Endothelial cell of umbilical vein (primary cell): ENCODE measurements at regions not wholly inside any gene's neighbourhood (a gene's known extent, or its start where the extent isn't known, plus 50 kb on each side); places are given as distances from the start of the nearest gene placed in this dataset.

Source experiments
- BruUV-seq: library from RNA; stranded (reverse); fragments of 400-500 nt; replicated peaks from 2 replicates; lab custom pipeline; 2021; lab: Mats Ljungman, UMichigan
- CTCF ChIA-PET: fragments of 300-600, 350-600 bp; sonication (Branson Sonifier 250); formaldehyde crosslinking; loops from one replicate; lab custom pipeline; 2021; ENCODE audit warnings: antibody characterized with exemption, inconsistent platforms; lab: Charles Lee
- POLR2A ChIA-PET: fragments of 300-600, 350-600 bp; sonication (Branson Sonifier 250); formaldehyde crosslinking; loops from one replicate; lab custom pipeline; 2021; ENCODE audit warnings: antibody characterized with exemption, inconsistent platforms; lab: Charles Lee
- DNase-seq: peaks from one replicate; pipeline ENCODE4 v3.0.0-alpha.2; 2011; ENCODE audit warnings: low read depth, low spot score
- FAIRE-seq: peaks from 2 replicates; lab custom pipeline; 2011; peaks lifted over from hg19 to GRCh38; lab: Jason Lieb, UNC
- H2AFZ ChIP-seq: 2 replicates; pipeline ENCODE4 v1.6.0; 2012; ENCODE audit warnings: low read depth, low read length, control low read depth, inconsistent platforms
- H3K27ac ChIP-seq: 2 replicates; pipeline ENCODE4 v1.5.1; 2011; ENCODE audit warnings: low read depth, mild to moderate bottlenecking, control low read depth, low read length, moderate library complexity; ENCODE audit not compliant: insufficient read depth
- H3K27me3 ChIP-seq, 2 experiments: 2 replicates each; pipeline versions ENCODE4 v1.6.0 to v1.6.1; 2011; ENCODE audit warnings: low read length in 2 of 2, mixed read lengths in 1 of 2; ENCODE audit not compliant: control insufficient read depth in 2 of 2, insufficient read depth in 2 of 2
- H3K36me3 ChIP-seq, 2 experiments: 2 replicates in 1 of 2; 3 replicates in 1 of 2; pipeline ENCODE4 v1.5.1; 2011; ENCODE audit warnings: low read length in 2 of 2, mild to moderate bottlenecking in 1 of 2, moderate library complexity in 1 of 2; ENCODE audit not compliant: control insufficient read depth in 2 of 2, insufficient read depth in 2 of 2; ENCODE audit errors: extremely low read depth in 1 of 2
- H3K4me1 ChIP-seq: 3 replicates; pipeline ENCODE4 v1.5.1; 2011; ENCODE audit warnings: mild to moderate bottlenecking, low read length; ENCODE audit not compliant: control insufficient read depth, insufficient read depth; ENCODE audit errors: extremely low read depth
- H3K4me2 ChIP-seq: 2 replicates; pipeline ENCODE4 v1.6.1; 2011; ENCODE audit warnings: low read length, control low read depth, mixed read lengths; ENCODE audit not compliant: insufficient read depth
- H3K4me3 ChIP-seq, 3 experiments: fragments of 200-600 bp in 1 of 3; sonication (generic), shearing (Covaris generic) in 1 of 3; replicated peaks in 1 of 3; 2 replicates each; pipeline ENCODE4 v1.5.1; 2011 to 2016; ENCODE audit warnings: control low read depth in 3 of 3, low read length in 3 of 3, mild to moderate bottlenecking in 2 of 3, inconsistent platforms in 1 of 3, low read depth in 1 of 3, moderate library complexity in 1 of 3; ENCODE audit not compliant: insufficient read depth in 1 of 3
- H3K79me2 ChIP-seq: 2 replicates; pipeline ENCODE4 v1.6.0; 2012; ENCODE audit warnings: low read length, inconsistent platforms; ENCODE audit not compliant: control insufficient read depth, insufficient read depth
- H3K9ac ChIP-seq: replicated peaks from 2 replicates; pipeline ENCODE3; 2011; ENCODE audit warnings: low read length, control low read depth; ENCODE audit not compliant: insufficient read depth; ENCODE audit errors: extremely low read depth
- H3K9me1 ChIP-seq: replicated peaks from 3 replicates; pipeline ENCODE4 v1.6.0; 2011; ENCODE audit warnings: mild to moderate bottlenecking, low read length; ENCODE audit not compliant: control insufficient read depth, insufficient read depth; ENCODE audit errors: extremely low read depth
- H3K9me3 ChIP-seq: replicated peaks from 2 replicates; pipeline ENCODE4 v1.5.1; 2012; ENCODE audit warnings: low read length, inconsistent platforms; ENCODE audit not compliant: control insufficient read depth, insufficient read depth
- H4K20me1 ChIP-seq: replicated peaks from 2 replicates; pipeline ENCODE3; 2011; ENCODE audit warnings: mild to moderate bottlenecking, low read length; ENCODE audit not compliant: control insufficient read depth, insufficient read depth; ENCODE audit errors: extremely low read depth
- EZH2 ChIP-seq: IDR thresholded peaks from 2 replicates; pipeline ENCODE4 v1.6.1; 2012; ENCODE audit warnings: borderline replicate concordance, low read depth, mild to moderate bottlenecking, moderate library complexity, low read length, inconsistent platforms; ENCODE audit not compliant: severe bottlenecking
- GATA2 ChIP-seq: IDR thresholded peaks from 2 replicates; pipeline ENCODE4 v1.7.0; 2011; ENCODE audit warnings: low read depth, mild to moderate bottlenecking, moderate library complexity, mixed read lengths, low read length; ENCODE audit not compliant: insufficient read length, insufficient read depth
- MYC ChIP-seq: IDR thresholded peaks from one replicate; pipeline ENCODE4 v1.6.1; 2011; ENCODE audit warnings: mild to moderate bottlenecking, low read depth, low read length
- POLR2A ChIP-seq: IDR thresholded peaks from 2 replicates; pipeline ENCODE4 v1.6.1; 2012; ENCODE audit warnings: low read depth, mild to moderate bottlenecking, control low read depth, low read length
- POLR2AphosphoS5 ChIP-seq: IDR thresholded peaks from 2 replicates; pipeline ENCODE4 v1.6.1; 2012; ENCODE audit warnings: low read depth, mild to moderate bottlenecking, control low read depth, low read length, moderate library complexity; ENCODE audit not compliant: insufficient read depth
- dilution Hi-C: fragments of 300-500 bp; cut with MboI; formaldehyde crosslinking; loops from one replicate; pipeline ENCODE4 v1.15.0; 2019; ENCODE audit warnings: low sequenced_read_pairs; ENCODE audit not compliant: extremely low pct_ligation_motif_present
- intact Hi-C: fragments of 100-400 bp; cut with micrococcal nuclease; formaldehyde crosslinking; loops from one replicate; pipeline ENCODE4 v1.10.0; 2022

DNA sequence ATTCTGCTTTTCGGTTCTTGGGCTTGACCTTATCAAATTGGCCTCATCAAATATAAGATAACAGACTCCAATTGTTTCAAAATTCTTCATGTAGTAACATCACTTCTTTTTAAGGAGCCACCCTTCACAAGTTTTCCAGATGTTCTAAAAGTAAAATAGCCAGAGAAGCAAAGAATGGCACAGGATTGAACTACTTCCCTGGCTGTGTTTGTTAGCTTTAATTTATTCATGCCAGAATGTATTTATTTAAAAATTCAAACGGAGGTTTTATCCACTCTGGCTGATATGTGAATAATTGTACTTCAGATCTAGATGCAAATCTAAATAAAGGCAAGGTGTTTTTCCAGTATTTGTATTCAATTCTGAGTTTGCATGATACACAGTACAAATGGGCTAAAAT is 581.3 kb upstream of the TENM3 start:
- no peaks in the 10 kb centered on the region for H4K20me1 ChIP-seq
- no peak overlapping the region for H3K9ac ChIP-seq
- dilution Hi-C loops, result no loop called here
- POLR2A ChIA-PET, result no interaction called here
- no peak overlapping the region for H3K4me3 ChIP-seq
- TF ChIP-seq POLR2AphosphoS5 (no peak), POLR2A (no peak), MYC (no peak)
- H3K4me2 ChIP-seq, result no peak overlapping the region
- no peaks in the 10 kb centered on the region for H3K4me1 ChIP-seq
- BruUV-seq, result no TSS peak
- H3K79me2 ChIP-seq, result no peaks in the 10 kb centered on the region
- CTCF ChIA-PET, result no interaction called here
- H2AFZ ChIP-seq, result no peak overlapping the region
- H3K36me3 ChIP-seq, result no peaks in the 10 kb centered on the region
- no peaks in the 10 kb centered on the region for H3K27me3 ChIP-seq
- DNase-seq (no peak), FAIRE-seq (no peak)
- no peaks in the 10 kb centered on the region for H3K9me3 ChIP-seq
- no peaks in the 10 kb centered on the region for H3K9me1 ChIP-seq
- H3K27ac ChIP-seq, result no peak overlapping the region
- intact Hi-C loops, result no loop called here

DNA sequence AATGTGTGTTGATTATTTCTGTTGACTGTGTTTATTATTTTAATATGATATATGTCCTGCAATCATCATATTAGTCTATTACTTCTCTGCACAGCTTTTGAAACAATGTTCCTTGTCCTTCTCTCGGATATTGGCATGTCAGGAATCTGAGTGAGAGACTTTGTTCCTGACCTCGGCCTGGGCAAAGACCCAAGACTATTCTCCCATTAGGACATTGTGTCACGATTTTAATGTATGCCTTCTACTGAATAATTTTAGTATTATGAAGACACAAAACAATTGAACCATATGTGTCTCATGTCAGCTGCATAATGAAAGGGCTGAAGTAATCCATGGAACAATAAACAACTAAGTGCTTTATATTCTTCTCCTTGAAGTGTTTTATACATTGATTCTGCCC is 580.8 kb upstream of the TENM3 start:
- DNase-seq, result no peak
- no peak for TF ChIP-seq GATA2
- no peak for TF ChIP-seq POLR2A
- no peak for TF ChIP-seq EZH2
- no peak overlapping the region for H3K4me3 ChIP-seq
- BruUV-seq, result no TSS peak
- H3K79me2 ChIP-seq, result no peaks in the 10 kb centered on the region
- no peaks in the 10 kb centered on the region for H3K9me3 ChIP-seq
- no peak overlapping the region for H3K27ac ChIP-seq
- H3K9ac ChIP-seq, result no peak overlapping the region
- no peaks in the 10 kb centered on the region for H3K27me3 ChIP-seq
- ChIA-PET POLR2A (no interaction called here), CTCF (no interaction called here)
- intact Hi-C loops, result no loop called here
- H3K4me1 ChIP-seq, result no peaks in the 10 kb centered on the region
- no peaks in the 10 kb centered on the region for H3K9me1 ChIP-seq
- H2AFZ ChIP-seq, result no peak overlapping the region
- FAIRE-seq, result no peak
- no peaks in the 10 kb centered on the region for H3K36me3 ChIP-seq
- no peaks in the 10 kb centered on the region for H4K20me1 ChIP-seq
- H3K4me2 ChIP-seq, result no peak overlapping the region
- dilution Hi-C loops, result no loop called here
